ENCODE measurements at regions not wholly inside any gene's neighbourhood (a gene's known extent, or its start where the extent isn't known, plus 50 kb on each side); places are given as distances from the start of the nearest gene placed in this dataset.

GRCh38 chr4:125801924-125802323, 487.2 kb downstream of the FAT4 start:
- H3K27ac Mint-ChIP-seq: no peak overlapping the region
- POLR2A ChIA-PET: no interaction called here

DNA sequence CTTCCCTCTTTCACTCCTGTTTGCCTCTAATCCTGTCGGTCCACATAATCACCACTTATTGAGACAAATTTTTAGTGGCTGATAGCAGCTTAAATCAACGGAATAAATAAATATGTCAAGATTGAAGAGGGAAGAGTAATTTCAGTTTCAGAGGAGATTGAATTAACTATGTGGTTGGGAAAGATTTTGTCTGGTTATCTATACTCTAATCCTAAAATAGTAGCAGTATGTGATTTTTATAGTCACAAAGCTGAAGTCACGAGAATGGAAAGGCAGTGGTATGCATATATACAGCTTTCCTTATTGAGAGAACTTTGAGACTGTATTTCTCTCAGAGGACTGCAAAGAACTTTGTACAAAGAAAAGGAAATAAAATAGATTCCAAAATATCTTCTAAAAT, 493.3 kb downstream of the FAT4 start:
- ChIA-PET CTCF (no interaction called here), POLR2A (no interaction called here)
- H3K27me3 Mint-ChIP-seq (ENCODE audit: low read depth): no peaks in the 10 kb centered on the region
- ATAC-seq: no peak
- H3K4me3 Mint-ChIP-seq: no peak overlapping the region
- DNase-seq (ENCODE audit: low spot score): no peak
- peaks cover 9% of the 10 kb centered on the region for H3K4me1 Mint-ChIP-seq
- peak overlapping the region; percentile 6; the same call in 1 of the 2 replicates for H3K27ac Mint-ChIP-seq
- no peaks in the 10 kb centered on the region for H3K36me3 Mint-ChIP-seq
- H3K9me3 Mint-ChIP-seq: no peaks in the 10 kb centered on the region
- TF ChIP-seq RELA (CRISPR knock-in tag; IDR thresholded peaks at IDR 0.05; ENCODE audit: borderline replicate concordance) (no peak), NFATC4 (CRISPR knock-in tag; IDR thresholded peaks at IDR 0.05) (no peak), ZNF138 (CRISPR knock-in tag; conservative IDR thresholded peaks at IDR 0.05) (no peak), OVOL2 (CRISPR knock-in tag; IDR thresholded peaks at IDR 0.05; ENCODE audit: borderline replicate concordance) (no peak)
- TF ChIP-seq, protein P1, sequence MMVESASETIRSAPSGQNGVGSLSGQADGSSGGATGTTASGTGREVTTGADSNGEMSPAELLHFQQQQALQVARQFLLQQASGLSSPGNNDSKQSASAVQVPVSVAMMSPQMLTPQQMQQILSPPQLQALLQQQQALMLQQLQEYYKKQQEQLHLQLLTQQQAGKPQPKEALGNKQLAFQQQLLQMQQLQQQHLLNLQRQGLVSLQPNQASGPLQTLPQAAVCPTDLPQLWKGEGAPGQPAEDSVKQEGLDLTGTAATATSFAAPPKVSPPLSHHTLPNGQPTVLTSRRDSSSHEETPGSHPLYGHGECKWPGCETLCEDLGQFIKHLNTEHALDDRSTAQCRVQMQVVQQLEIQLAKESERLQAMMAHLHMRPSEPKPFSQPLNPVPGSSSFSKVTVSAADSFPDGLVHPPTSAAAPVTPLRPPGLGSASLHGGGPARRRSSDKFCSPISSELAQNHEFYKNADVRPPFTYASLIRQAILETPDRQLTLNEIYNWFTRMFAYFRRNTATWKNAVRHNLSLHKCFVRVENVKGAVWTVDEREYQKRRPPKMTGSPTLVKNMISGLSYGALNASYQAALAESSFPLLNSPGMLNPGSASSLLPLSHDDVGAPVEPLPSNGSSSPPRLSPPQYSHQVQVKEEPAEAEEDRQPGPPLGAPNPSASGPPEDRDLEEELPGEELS (CRISPR knock-in tag; IDR thresholded peaks at IDR 0.05): no peak
- TF ChIP-seq, protein P2, sequence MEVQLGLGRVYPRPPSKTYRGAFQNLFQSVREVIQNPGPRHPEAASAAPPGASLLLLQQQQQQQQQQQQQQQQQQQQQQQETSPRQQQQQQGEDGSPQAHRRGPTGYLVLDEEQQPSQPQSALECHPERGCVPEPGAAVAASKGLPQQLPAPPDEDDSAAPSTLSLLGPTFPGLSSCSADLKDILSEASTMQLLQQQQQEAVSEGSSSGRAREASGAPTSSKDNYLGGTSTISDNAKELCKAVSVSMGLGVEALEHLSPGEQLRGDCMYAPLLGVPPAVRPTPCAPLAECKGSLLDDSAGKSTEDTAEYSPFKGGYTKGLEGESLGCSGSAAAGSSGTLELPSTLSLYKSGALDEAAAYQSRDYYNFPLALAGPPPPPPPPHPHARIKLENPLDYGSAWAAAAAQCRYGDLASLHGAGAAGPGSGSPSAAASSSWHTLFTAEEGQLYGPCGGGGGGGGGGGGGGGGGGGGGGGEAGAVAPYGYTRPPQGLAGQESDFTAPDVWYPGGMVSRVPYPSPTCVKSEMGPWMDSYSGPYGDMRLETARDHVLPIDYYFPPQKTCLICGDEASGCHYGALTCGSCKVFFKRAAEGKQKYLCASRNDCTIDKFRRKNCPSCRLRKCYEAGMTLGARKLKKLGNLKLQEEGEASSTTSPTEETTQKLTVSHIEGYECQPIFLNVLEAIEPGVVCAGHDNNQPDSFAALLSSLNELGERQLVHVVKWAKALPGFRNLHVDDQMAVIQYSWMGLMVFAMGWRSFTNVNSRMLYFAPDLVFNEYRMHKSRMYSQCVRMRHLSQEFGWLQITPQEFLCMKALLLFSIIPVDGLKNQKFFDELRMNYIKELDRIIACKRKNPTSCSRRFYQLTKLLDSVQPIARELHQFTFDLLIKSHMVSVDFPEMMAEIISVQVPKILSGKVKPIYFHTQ (CRISPR knock-in tag; IDR thresholded peaks at IDR 0.05): no peak

More at GRCh38 chr4:125801924-125802323, 487.2 kb downstream of the FAT4 start:
- CTCF ChIA-PET: no interaction called here
- Mint-ChIP-seq H3K27me3 (ENCODE audit: low read depth) (no peaks in the 10 kb centered on the region), H3K4me1 (peaks cover 25% of the 10 kb centered on the region), H3K9me3 (no peaks in the 10 kb centered on the region), H3K36me3 (no peaks in the 10 kb centered on the region), H3K4me3 (no peak overlapping the region)
- no peak for DNase-seq (ENCODE audit: low spot score)
- TF ChIP-seq, protein P3, sequence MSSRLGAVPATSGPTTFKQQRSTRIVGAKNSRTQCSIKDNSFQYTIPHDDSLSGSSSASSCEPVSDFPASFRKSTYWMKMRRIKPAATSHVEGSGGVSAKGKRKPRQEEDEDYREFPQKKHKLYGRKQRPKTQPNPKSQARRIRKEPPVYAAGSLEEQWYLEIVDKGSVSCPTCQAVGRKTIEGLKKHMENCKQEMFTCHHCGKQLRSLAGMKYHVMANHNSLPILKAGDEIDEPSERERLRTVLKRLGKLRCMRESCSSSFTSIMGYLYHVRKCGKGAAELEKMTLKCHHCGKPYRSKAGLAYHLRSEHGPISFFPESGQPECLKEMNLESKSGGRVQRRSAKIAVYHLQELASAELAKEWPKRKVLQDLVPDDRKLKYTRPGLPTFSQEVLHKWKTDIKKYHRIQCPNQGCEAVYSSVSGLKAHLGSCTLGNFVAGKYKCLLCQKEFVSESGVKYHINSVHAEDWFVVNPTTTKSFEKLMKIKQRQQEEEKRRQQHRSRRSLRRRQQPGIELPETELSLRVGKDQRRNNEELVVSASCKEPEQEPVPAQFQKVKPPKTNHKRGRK (CRISPR knock-in tag; IDR thresholded peaks at IDR 0.05; ENCODE audit: borderline replicate concordance): no peak
- TF ChIP-seq, protein P4, sequence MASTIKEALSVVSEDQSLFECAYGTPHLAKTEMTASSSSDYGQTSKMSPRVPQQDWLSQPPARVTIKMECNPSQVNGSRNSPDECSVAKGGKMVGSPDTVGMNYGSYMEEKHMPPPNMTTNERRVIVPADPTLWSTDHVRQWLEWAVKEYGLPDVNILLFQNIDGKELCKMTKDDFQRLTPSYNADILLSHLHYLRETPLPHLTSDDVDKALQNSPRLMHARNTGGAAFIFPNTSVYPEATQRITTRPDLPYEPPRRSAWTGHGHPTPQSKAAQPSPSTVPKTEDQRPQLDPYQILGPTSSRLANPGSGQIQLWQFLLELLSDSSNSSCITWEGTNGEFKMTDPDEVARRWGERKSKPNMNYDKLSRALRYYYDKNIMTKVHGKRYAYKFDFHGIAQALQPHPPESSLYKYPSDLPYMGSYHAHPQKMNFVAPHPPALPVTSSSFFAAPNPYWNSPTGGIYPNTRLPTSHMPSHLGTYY (CRISPR knock-in tag; IDR thresholded peaks at IDR 0.05): no peak
- TF ChIP-seq ETV6 (CRISPR knock-in tag; IDR thresholded peaks at IDR 0.05) (no peak), ZBTB21 (CRISPR knock-in tag; IDR thresholded peaks at IDR 0.05; ENCODE audit: borderline replicate concordance) (no peak), ELF4 (CRISPR knock-in tag; IDR thresholded peaks at IDR 0.05; ENCODE audit: low read depth) (no peak), NFYB (CRISPR knock-in tag; conservative IDR thresholded peaks at IDR 0.05; ENCODE audit: low read depth) (no peak), OVOL2 (CRISPR knock-in tag; IDR thresholded peaks at IDR 0.05; ENCODE audit: borderline replicate concordance) (no peak), ZNF121 (CRISPR knock-in tag; IDR thresholded peaks at IDR 0.05) (no peak), FOXP1 (CRISPR knock-in tag; IDR thresholded peaks at IDR 0.05; ENCODE audit: borderline replicate concordance) (no peak)
- TF ChIP-seq, protein P5, sequence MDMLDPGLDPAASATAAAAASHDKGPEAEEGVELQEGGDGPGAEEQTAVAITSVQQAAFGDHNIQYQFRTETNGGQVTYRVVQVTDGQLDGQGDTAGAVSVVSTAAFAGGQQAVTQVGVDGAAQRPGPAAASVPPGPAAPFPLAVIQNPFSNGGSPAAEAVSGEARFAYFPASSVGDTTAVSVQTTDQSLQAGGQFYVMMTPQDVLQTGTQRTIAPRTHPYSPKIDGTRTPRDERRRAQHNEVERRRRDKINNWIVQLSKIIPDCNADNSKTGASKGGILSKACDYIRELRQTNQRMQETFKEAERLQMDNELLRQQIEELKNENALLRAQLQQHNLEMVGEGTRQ (CRISPR knock-in tag; IDR thresholded peaks at IDR 0.05): no peak
- no peak for ATAC-seq
